Ishikawa (cell line): ENCODE measurements at regions not wholly inside any gene's neighbourhood (a gene's known extent, or its start where the extent isn't known, plus 50 kb on each side); places are given as distances from the start of the nearest gene placed in this dataset.

Experiments
- EGR1 ChIP-seq: IDR thresholded peaks from 2 replicates; pipeline ENCODE4 v1.6.1; 2012
- RAD21 ChIP-seq: IDR thresholded peaks from 2 replicates; pipeline ENCODE4 v1.6.1; 2012; ENCODE audit warnings: low read depth
- TAF1 ChIP-seq: IDR thresholded peaks from 2 replicates; pipeline ENCODE4 v1.6.1; 2012; ENCODE audit warnings: low read depth, mild to moderate bottlenecking
- TCF12 ChIP-seq: IDR thresholded peaks from 2 replicates; pipeline ENCODE4 v1.6.1; 2012; ENCODE audit warnings: low read depth
- TEAD4 ChIP-seq: IDR thresholded peaks from 2 replicates; pipeline ENCODE4 v1.6.1; 2012
- YY1 ChIP-seq: IDR thresholded peaks from 2 replicates; pipeline ENCODE4 v1.6.1; 2012; ENCODE audit warnings: low read depth
- TF ChIP-seq, protein P1 (sequence below): IDR thresholded peaks from 2 replicates; pipeline ENCODE4 v1.6.1; 2012; ENCODE audit warnings: low read depth, mild to moderate bottlenecking
- TF ChIP-seq, protein P2 (sequence below): IDR thresholded peaks from 2 replicates; pipeline ENCODE4 v1.6.1; 2012
- TF ChIP-seq, protein P3 (sequence below): IDR thresholded peaks from 2 replicates; pipeline ENCODE4 v1.6.1; 2012

DNA sequence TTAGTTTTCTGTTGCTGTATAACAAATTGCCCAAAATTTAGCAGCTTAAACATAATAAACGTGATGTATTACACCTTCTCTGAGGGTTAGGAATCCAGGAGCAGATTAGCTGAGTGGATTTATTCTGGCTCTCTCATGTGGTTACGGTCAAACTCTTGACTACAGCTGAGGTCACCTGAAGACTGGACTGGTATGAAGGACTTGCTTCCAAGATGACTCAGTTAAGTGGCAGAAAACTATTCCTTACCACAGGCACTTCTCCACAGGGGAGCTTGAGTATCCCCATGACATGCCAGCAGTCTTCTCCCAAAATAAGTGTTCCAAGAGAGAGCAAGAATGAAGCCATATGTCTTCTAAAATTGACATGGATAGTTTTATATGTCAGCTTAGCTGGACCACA, 957.2 kb upstream of the GHITM start:
- no peak for TF ChIP-seq EGR1
- TF ChIP-seq YY1, result no peak
- no peak for TF ChIP-seq RAD21
- TF ChIP-seq, protein P1, sequence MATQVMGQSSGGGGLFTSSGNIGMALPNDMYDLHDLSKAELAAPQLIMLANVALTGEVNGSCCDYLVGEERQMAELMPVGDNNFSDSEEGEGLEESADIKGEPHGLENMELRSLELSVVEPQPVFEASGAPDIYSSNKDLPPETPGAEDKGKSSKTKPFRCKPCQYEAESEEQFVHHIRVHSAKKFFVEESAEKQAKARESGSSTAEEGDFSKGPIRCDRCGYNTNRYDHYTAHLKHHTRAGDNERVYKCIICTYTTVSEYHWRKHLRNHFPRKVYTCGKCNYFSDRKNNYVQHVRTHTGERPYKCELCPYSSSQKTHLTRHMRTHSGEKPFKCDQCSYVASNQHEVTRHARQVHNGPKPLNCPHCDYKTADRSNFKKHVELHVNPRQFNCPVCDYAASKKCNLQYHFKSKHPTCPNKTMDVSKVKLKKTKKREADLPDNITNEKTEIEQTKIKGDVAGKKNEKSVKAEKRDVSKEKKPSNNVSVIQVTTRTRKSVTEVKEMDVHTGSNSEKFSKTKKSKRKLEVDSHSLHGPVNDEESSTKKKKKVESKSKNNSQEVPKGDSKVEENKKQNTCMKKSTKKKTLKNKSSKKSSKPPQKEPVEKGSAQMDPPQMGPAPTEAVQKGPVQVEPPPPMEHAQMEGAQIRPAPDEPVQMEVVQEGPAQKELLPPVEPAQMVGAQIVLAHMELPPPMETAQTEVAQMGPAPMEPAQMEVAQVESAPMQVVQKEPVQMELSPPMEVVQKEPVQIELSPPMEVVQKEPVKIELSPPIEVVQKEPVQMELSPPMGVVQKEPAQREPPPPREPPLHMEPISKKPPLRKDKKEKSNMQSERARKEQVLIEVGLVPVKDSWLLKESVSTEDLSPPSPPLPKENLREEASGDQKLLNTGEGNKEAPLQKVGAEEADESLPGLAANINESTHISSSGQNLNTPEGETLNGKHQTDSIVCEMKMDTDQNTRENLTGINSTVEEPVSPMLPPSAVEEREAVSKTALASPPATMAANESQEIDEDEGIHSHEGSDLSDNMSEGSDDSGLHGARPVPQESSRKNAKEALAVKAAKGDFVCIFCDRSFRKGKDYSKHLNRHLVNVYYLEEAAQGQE, result no peak
- no peak for TF ChIP-seq TEAD4
- TF ChIP-seq, protein P2, sequence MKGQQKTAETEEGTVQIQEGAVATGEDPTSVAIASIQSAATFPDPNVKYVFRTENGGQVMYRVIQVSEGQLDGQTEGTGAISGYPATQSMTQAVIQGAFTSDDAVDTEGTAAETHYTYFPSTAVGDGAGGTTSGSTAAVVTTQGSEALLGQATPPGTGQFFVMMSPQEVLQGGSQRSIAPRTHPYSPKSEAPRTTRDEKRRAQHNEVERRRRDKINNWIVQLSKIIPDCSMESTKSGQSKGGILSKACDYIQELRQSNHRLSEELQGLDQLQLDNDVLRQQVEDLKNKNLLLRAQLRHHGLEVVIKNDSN, result no peak
- TF ChIP-seq, protein P3, sequence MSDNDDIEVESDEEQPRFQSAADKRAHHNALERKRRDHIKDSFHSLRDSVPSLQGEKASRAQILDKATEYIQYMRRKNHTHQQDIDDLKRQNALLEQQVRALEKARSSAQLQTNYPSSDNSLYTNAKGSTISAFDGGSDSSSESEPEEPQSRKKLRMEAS, result no peak
- no peak for TF ChIP-seq TCF12
- no peak for TF ChIP-seq TAF1
